Cardiac muscle cell (in vitro differentiated cells and primary cell): ENCODE measurements at regions not wholly inside any gene's neighbourhood (a gene's known extent, or its start where the extent isn't known, plus 50 kb on each side); places are given as distances from the start of the nearest gene placed in this dataset.

Experiments
- DNase-seq, 2 donors: peaks; one replicate each; pipeline versions ENCODE4 v3.0.0 to v3.0.0-alpha.2; 2010 to 2017; ENCODE audit warnings: low read depth in 1 of 2, low spot score in 1 of 2
- H3K27ac ChIP-seq: fragments of 200-600 bp; sonication (generic); 2 replicates; pipeline ENCODE4 v1.5.1; 2016
- H3K27me3 ChIP-seq: fragments of 200-600 bp; sonication (generic); 2 replicates; pipeline ENCODE4 v1.6.0; 2016; ENCODE audit warnings: control low read depth
- H3K36me3 ChIP-seq: fragments of 200-600 bp; sonication (generic); 2 replicates; pipeline ENCODE4 v1.5.1; 2016; ENCODE audit warnings: control low read depth
- H3K4me1 ChIP-seq: fragments of 200-600 bp; sonication (generic); 2 replicates; pipeline ENCODE4 v1.8.1; 2017; ENCODE audit warnings: low read depth, mild to moderate bottlenecking, mixed run types
- H3K4me3 ChIP-seq: fragments of 200-600 bp; sonication (generic); 2 replicates; pipeline ENCODE4 v1.5.1; 2016; ENCODE audit warnings: mild to moderate bottlenecking
- H3K9me3 ChIP-seq: fragments of 200-600 bp; sonication (generic); 2 replicates; pipeline ENCODE4 v1.5.1; 2017; ENCODE audit warnings: low read depth, mild to moderate bottlenecking, control low read depth
- CTCF ChIP-seq: IDR thresholded peaks from 2 replicates; pipeline ENCODE4 v1.5.1; 2012; ENCODE audit warnings: low read depth, mild to moderate bottlenecking, low read length

- Histone ChIP-seq H3K27me3 (no peaks in the 10 kb centered on the region), H3K4me1 (no peaks in the 10 kb centered on the region), H3K36me3 (no peaks in the 10 kb centered on the region), H3K9me3 (no peaks in the 10 kb centered on the region), H3K27ac (no peak overlapping the region), H3K4me3 (no peak overlapping the region)
- TF ChIP-seq CTCF: no peak
- no peak for DNase-seq
Measured at GRCh38 chr10:129396021-129396722, 70.9 kb upstream of the MGMT start.

GRCh38 chr10:129397198-129397974 is 69.7 kb upstream of the MGMT start:
- H3K36me3 ChIP-seq: no peaks in the 10 kb centered on the region
- no peaks in the 10 kb centered on the region for H3K9me3 ChIP-seq
- TF ChIP-seq CTCF: no peak
- DNase-seq: no peak
- H3K4me1 ChIP-seq: no peaks in the 10 kb centered on the region
- H3K27ac ChIP-seq: no peak overlapping the region
- no peak overlapping the region for H3K4me3 ChIP-seq
- no peaks in the 10 kb centered on the region for H3K27me3 ChIP-seq

- Histone ChIP-seq H3K9me3 (no peaks in the 10 kb centered on the region), H3K4me1 (no peaks in the 10 kb centered on the region), H3K27me3 (no peaks in the 10 kb centered on the region), H3K27ac (no peak overlapping the region), H3K36me3 (no peaks in the 10 kb centered on the region), H3K4me3 (no peak overlapping the region)
- no peak for TF ChIP-seq CTCF
- no peak for DNase-seq
Measured at GRCh38 chr10:129398711-129399141, 68.3 kb upstream of the MGMT start.

- Histone ChIP-seq H3K9me3 (no peaks in the 10 kb centered on the region), H3K36me3 (no peaks in the 10 kb centered on the region), H3K4me3 (no peak overlapping the region), H3K27me3 (no peaks in the 10 kb centered on the region), H3K27ac (no peak overlapping the region), H3K4me1 (no peaks in the 10 kb centered on the region)
- TF ChIP-seq CTCF: no peak
- DNase-seq: no peak
Measured at GRCh38 chr10:129400426-129400825, 66.6 kb upstream of the MGMT start.

- no peaks in the 10 kb centered on the region for H3K4me1 ChIP-seq
- H3K27me3 ChIP-seq: no peaks in the 10 kb centered on the region
- DNase-seq: no peak
- no peaks in the 10 kb centered on the region for H3K9me3 ChIP-seq
- no peak overlapping the region for H3K4me3 ChIP-seq
- no peak for TF ChIP-seq CTCF
- H3K27ac ChIP-seq: no peak overlapping the region
- H3K36me3 ChIP-seq: no peaks in the 10 kb centered on the region
Measured at GRCh38 chr10:129402459-129402858, 64.6 kb upstream of the MGMT start.
